Stimulated activated CD4-positive, alpha-beta T cell treated with anti-CD3 and anti-CD28 coated beads, Interleukin-2, amount 100 ng/mL, for 48 hours (primary cell): ENCODE measurements at regions not wholly inside any gene's neighbourhood (a gene's known extent, or its start where the extent isn't known, plus 50 kb on each side); places are given as distances from the start of the nearest gene placed in this dataset.

Experiments
- DNase-seq, 2 donors: peaks; one replicate each; pipeline ENCODE4 v3.0.0-alpha.2; 2020

GRCh38 chr2:234763002-234763873, 188.6 kb upstream of the SH3BP4 start:
- DNase-seq = no peak

- no peak for DNase-seq
Observed at GRCh38 chr2:234761910-234762309, 189.9 kb upstream of the SH3BP4 start.

GRCh38 chr2:234754126-234754525, 197.7 kb upstream of the SH3BP4 start:
- DNase-seq = no peak

GRCh38 chr2:234753701-234754100, 198.1 kb upstream of the SH3BP4 start:
- no peak for DNase-seq

GRCh38 chr2:234752966-234753365, 198.9 kb upstream of the SH3BP4 start:
- no peak for DNase-seq

GRCh38 chr2:234751275-234751973, 200.4 kb upstream of the SH3BP4 start:
- DNase-seq = no peak

GRCh38 chr2:234747833-234748559, 203.8 kb upstream of the SH3BP4 start:
- no peak for DNase-seq

GRCh38 chr2:234747032-234747431, 204.8 kb upstream of the SH3BP4 start:
- no peak for DNase-seq

GRCh38 chr2:234745347-234745746, 206.5 kb upstream of the SH3BP4 start:
- no peak for DNase-seq

GRCh38 chr2:234741976-234742375, 209.8 kb upstream of the SH3BP4 start:
- no peak for DNase-seq

- DNase-seq = no peak
Observed at GRCh38 chr2:234739061-234739460, 212.8 kb upstream of the SH3BP4 start.

- DNase-seq = no peak
Observed at GRCh38 chr2:234735829-234736228, 216.0 kb upstream of the SH3BP4 start.

GRCh38 chr2:234733795-234734600, 217.8 kb upstream of the SH3BP4 start:
- DNase-seq = no peak

- no peak for DNase-seq
Observed at GRCh38 chr2:234733093-234733489, 218.7 kb upstream of the SH3BP4 start.

- no peak for DNase-seq
Observed at GRCh38 chr2:234732404-234733092, 219.3 kb upstream of the SH3BP4 start.

- no peak for DNase-seq
Observed at GRCh38 chr2:234731236-234731635, 220.6 kb upstream of the SH3BP4 start.

GRCh38 chr2:234730066-234730640, 221.7 kb upstream of the SH3BP4 start:
- DNase-seq = no peak

GRCh38 chr2:234725528-234726264, 226.1 kb upstream of the SH3BP4 start:
- DNase-seq = no peak

GRCh38 chr2:234724850-234725249, 227.0 kb upstream of the SH3BP4 start:
- DNase-seq = no peak

- no peak for DNase-seq
Observed at GRCh38 chr2:234723400-234723799, 226.5 kb upstream of the ARL4C start.

- DNase-seq = no peak
Observed at GRCh38 chr2:234722176-234722575, 225.3 kb upstream of the ARL4C start.
